Upper lobe of right lung (tissue), 1 donor: ENCODE measurements at regions not wholly inside any gene's neighbourhood (a gene's known extent, or its start where the extent isn't known, plus 50 kb on each side); places are given as distances from the start of the nearest gene placed in this dataset.

Experiments
- ATAC-seq: fragments of 200-7000 bp; cut with Tn5 transposase; one replicate; pipeline ENCODE4 v1.9.1; 2020; ENCODE audit warnings: mild to moderate bottlenecking, moderate library complexity
- DNase-seq: peaks from one replicate; pipeline ENCODE4 v3.0.0-alpha.2; 2020
- H3K27ac ChIP-seq: fragments of 200-600 bp; one replicate; pipeline ENCODE4 v1.8.0; 2022
- H3K27me3 ChIP-seq: fragments of 200-600 bp; one replicate; pipeline ENCODE4 v1.8.0; 2022; ENCODE audit warnings: mild to moderate bottlenecking
- H3K36me3 ChIP-seq: fragments of 200-600 bp; one replicate; pipeline ENCODE4 v1.8.0; 2022
- H3K4me1 ChIP-seq: fragments of 200-600 bp; one replicate; pipeline ENCODE4 v1.8.0; 2022
- H3K4me3 ChIP-seq: fragments of 200-600 bp; one replicate; pipeline ENCODE4 v1.8.0; 2022; ENCODE audit warnings: mild to moderate bottlenecking
- H3K9me3 ChIP-seq: fragments of 200-600 bp; one replicate; pipeline ENCODE4 v1.8.0; 2022
- intact Hi-C: fragments of 100-400 bp; cut with DNase I; formaldehyde crosslinking; loops from one replicate; pipeline ENCODE4 v1.11.0; 2022
- TF ChIP-seq, protein P1 (sequence below): fragments of 200-600 bp; IDR thresholded peaks from one replicate; pipeline ENCODE4 v1.8.0; 2022; ENCODE audit warnings: antibody characterized with exemption
- donor health status: DM: no; HTN: yes; CAD: no; lungs with severe emphysema.

DNA sequence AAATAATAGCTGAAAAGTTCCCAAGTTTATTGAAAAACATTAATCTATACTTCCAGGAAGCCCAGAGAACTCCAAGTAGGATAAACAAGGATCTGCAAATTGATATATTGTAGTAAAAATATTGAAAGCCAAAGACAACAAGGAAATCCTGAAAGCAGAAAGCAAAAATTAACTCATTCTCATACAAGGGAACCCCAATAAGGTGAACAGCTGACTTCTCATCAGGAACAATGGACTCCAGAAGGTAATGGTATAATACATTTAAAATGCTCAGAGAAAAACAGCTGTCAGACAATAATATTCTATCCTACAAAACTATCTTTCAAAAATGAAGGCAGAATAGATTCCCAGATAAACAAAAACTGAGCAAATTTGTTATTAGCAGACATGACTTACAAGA is 138.1 kb upstream of the BMP4 start:
- Histone ChIP-seq H3K9me3 (peaks cover 4% of the 10 kb centered on the region), H3K27me3 (no peaks in the 10 kb centered on the region), H3K4me1 (no peaks in the 10 kb centered on the region), H3K4me3 (no peak overlapping the region), H3K27ac (no peak overlapping the region), H3K36me3 (no peaks in the 10 kb centered on the region)
- intact Hi-C loops, result no loop called here
- ATAC-seq, result no peak
- TF ChIP-seq, protein P1, sequence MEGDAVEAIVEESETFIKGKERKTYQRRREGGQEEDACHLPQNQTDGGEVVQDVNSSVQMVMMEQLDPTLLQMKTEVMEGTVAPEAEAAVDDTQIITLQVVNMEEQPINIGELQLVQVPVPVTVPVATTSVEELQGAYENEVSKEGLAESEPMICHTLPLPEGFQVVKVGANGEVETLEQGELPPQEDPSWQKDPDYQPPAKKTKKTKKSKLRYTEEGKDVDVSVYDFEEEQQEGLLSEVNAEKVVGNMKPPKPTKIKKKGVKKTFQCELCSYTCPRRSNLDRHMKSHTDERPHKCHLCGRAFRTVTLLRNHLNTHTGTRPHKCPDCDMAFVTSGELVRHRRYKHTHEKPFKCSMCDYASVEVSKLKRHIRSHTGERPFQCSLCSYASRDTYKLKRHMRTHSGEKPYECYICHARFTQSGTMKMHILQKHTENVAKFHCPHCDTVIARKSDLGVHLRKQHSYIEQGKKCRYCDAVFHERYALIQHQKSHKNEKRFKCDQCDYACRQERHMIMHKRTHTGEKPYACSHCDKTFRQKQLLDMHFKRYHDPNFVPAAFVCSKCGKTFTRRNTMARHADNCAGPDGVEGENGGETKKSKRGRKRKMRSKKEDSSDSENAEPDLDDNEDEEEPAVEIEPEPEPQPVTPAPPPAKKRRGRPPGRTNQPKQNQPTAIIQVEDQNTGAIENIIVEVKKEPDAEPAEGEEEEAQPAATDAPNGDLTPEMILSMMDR, result no peak
- no peak for DNase-seq

DNA sequence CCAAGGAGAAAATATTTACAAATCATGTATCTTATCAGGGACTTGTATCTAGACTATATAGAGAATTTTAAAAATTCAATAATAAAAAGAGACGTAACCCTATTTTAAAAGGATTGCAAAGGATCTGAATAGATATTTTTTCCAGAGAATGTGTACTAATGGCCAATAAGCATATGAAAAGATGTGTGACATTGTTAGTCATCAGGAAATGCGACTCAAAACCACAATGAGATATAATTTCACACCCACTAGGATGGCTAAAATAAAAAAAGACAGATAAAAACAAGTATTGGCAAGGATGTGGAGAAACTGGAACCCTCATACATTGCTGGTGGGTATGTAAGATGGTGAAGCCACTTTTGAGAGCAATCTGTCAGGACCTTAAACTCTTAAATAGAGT is 141.9 kb upstream of the BMP4 start:
- Histone ChIP-seq H3K27me3 (no peaks in the 10 kb centered on the region), H3K36me3 (no peaks in the 10 kb centered on the region), H3K4me1 (no peaks in the 10 kb centered on the region), H3K27ac (no peak overlapping the region), H3K4me3 (no peak overlapping the region), H3K9me3 (peaks cover 4% of the 10 kb centered on the region)
- DNase-seq (no peak), ATAC-seq (no peak)
- intact Hi-C loops, result no loop called here
- TF ChIP-seq, protein P1, result no peak

DNA sequence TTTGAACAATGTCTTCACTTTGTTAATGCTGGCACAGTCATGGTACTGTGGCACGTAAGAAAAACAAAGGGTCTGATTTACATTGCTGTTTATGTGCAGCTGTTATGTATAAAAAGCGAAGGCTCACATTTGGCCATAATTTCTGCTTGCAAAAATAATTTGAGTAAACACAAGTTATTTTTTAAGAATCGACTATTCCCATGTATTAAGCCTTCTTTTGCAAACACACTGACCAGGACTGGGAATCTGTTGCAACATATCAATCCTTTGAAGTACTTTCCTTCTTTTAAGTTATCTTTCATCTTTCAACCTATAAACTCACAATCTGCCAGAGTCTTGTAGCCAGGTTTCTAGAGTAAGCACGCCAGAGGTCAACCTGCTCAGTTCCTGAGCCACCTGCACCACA is 145.4 kb upstream of the BMP4 start:
- Histone ChIP-seq H3K9me3 (no peaks in the 10 kb centered on the region), H3K4me1 (no peaks in the 10 kb centered on the region), H3K36me3 (no peaks in the 10 kb centered on the region), H3K4me3 (no peak overlapping the region), H3K27ac (no peak overlapping the region), H3K27me3 (no peaks in the 10 kb centered on the region)
- DNase-seq (no peak), ATAC-seq (no peak)
- intact Hi-C loops, result no loop called here
- TF ChIP-seq, protein P1, result no peak

DNA sequence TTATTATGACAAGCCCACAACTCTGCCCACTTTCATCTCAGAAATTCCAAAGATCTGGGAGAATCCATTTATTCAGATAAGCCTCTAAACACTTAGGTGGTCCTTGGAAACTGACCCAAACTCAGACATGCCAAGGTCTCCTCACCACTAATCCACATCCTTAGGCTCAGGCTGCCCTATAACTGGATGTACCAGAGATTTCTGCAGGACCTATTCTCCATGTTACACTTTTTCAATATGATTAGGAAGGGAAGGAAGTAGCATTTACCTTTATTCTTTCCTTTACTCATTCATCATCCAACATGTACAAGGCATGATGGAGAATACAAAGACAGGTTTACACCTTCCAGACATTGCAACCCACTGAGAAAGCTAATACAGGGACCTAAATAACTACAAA is 145.9 kb upstream of the BMP4 start:
- Histone ChIP-seq H3K4me3 (no peak overlapping the region), H3K4me1 (no peaks in the 10 kb centered on the region), H3K36me3 (no peaks in the 10 kb centered on the region), H3K9me3 (no peaks in the 10 kb centered on the region), H3K27ac (no peak overlapping the region), H3K27me3 (no peaks in the 10 kb centered on the region)
- TF ChIP-seq, protein P1, result no peak
- no peak for DNase-seq
- intact Hi-C loops, result no loop called here
- ATAC-seq, result no peak

DNA sequence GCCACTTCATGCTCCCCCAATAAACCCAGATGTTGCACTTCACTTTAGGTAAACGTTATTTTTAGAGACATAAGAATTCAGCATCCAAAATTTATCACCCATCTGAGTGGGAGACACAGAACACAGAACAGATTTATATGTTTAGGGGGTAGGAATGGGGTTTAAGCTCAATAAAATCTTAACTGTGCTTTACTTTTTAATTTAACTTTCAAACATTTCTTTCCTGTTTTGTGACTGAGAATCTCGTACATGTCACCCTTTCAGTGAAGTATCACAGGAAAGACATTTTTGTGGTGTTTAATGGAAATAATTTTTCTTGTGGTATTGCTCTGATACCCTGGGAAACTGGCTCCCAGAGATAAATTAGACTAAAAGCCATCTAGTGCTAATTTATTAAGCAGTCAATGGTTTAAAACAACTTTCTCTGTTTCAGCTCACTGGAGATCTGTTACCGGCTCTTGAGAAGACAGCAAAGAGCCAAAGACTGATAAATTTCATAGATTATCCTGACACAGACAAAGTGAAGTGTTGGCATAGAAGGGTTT is 148.0 kb upstream of the BMP4 start:
- TF ChIP-seq, protein P1, result no peak
- DNase-seq, result no peak
- Histone ChIP-seq H3K9me3 (no peaks in the 10 kb centered on the region), H3K36me3 (no peaks in the 10 kb centered on the region), H3K27ac (no peak overlapping the region), H3K4me3 (no peak overlapping the region), H3K4me1 (no peaks in the 10 kb centered on the region), H3K27me3 (no peaks in the 10 kb centered on the region)
- no peak for ATAC-seq
- intact Hi-C loops, result no loop called here

DNA sequence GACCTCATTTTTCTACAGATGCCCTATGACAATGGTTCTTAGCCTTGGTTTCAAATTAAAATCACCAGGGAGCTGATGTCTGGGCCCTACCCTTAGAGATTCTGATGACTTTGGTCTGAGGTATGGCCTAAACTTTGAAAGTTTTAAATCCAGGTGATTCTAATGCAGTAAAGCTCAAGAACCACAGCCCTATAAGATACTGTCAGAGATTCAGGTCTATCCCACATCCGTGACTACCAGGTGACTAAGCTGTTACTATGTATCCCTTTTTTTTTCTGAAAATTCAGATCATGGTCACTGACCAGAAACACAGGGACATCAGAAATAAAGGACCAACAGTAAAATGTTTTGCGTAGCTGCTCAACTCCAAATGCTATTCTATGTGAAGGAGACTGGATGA is 148.8 kb upstream of the BMP4 start:
- no peaks in the 10 kb centered on the region for H3K27me3 ChIP-seq
- H3K9me3 ChIP-seq, result no peaks in the 10 kb centered on the region
- intact Hi-C loops, result no loop called here
- H3K36me3 ChIP-seq, result no peaks in the 10 kb centered on the region
- H3K27ac ChIP-seq, result no peak overlapping the region
- no peak for ATAC-seq
- no peak for DNase-seq
- H3K4me3 ChIP-seq, result no peak overlapping the region
- no peaks in the 10 kb centered on the region for H3K4me1 ChIP-seq
- TF ChIP-seq, protein P1, result no peak
